SIG-M5 treated with dmso at 0.1 percent for 504 hours (cell line): ENCODE measurements at regions not wholly inside any gene's neighbourhood (a gene's known extent, or its start where the extent isn't known, plus 50 kb on each side); places are given as distances from the start of the nearest gene placed in this dataset.
"Not testable (repeated sequence)": the region's sequence is repeated elsewhere in the genome, so short reads cannot be mapped to it uniquely, and the experiment has no call there.

ENCODE experiments used
- DNase-seq: peaks from one replicate; lab custom pipeline; 2025; ENCODE audit not compliant: unreplicated experiment; lab: John Stamatoyannopoulos, UW

DNA sequence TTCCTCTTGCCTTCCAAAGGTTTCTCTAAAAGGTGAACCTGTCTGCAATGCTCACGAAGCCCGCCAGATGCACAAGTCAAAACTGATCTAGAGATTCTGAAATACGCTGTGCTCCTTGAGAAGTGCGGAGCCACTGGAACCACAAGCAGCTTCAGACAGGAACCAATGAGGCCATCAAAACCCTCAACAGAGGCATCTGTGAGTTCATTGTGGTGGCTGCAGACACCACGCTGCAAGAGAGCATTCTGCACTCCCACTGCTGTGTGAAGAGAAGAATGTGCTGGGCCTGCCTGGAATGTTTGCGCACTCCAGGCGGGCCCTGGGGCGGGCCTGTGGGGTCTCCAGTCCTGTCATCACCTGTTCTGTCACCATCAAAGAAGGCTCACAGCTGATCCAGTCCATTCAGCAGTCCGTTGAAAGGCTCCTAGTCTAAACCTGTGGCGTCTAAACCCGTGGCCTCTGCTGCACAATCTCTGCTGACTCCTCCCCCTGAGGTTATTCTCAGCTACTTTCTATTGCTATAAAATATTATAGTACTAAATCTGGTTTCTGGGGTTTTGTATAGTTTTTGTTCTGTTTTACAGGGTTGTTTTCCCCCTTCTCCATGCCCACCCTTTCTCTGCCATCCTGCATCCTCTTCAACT is 187.4 kb downstream of the FAM72C start:
- DNase-seq = not testable (repeated sequence)

DNA sequence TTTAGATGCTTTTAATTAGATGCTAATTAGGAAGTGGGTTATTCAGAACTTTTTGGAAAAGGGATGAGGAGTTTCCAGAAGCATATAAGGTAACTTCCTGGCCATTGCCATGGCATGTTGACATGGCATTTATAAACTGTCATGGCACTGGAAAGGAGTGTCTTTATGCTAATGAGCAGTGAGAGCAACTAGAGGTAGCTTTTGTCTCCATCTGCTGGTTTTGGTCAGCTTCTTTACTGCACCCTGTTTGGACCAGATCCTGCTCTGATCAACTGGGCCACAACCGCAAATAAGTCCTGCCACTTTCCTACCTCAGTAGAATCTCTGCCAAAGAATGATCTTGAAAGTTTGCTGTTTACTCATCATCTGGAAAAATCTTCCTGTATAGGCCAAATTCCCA is 193.6 kb downstream of the FAM72C start:
- DNase-seq = not testable (repeated sequence)

DNA sequence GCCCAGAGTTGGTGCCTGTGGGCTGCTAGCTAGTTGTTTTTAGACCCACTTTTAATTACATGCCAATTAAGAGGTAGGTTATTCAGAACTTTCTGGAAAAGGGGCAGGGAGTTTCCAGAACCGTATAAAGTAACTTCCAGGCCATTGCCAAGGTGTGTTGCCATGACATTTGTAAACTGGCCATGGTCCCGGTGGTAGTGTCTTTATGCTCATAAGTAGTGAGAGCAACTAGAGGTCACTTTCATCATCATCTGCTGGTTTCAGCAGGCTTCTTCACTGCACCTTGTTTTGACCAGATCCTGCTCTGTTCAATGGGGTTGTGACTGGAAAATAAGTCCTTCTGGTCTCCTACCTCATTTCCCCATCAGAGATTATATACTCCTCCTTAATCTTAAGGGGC is 207.0 kb downstream of the FAM72C start:
- DNase-seq = not testable (repeated sequence)

DNA sequence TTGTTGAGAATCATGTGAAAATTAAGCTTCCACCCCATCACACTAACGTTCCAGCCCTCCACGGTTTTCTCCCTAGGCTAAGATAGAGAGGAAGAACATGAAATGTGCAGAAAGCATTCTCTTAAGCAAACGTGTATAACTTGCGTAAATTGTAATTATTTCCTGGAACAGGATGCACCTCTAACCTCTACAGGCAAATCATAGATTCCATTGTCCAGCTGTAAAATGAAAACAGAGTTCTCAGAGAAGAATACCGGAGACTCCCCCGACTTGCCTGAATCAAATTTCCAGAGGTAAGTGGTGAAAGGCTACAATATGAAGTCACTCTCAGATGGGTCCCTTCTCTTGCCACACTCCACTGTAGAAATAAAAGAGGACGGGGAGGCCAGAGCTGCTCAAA is 211.4 kb downstream of the FAM72C start:
- not testable (repeated sequence) for DNase-seq

DNA sequence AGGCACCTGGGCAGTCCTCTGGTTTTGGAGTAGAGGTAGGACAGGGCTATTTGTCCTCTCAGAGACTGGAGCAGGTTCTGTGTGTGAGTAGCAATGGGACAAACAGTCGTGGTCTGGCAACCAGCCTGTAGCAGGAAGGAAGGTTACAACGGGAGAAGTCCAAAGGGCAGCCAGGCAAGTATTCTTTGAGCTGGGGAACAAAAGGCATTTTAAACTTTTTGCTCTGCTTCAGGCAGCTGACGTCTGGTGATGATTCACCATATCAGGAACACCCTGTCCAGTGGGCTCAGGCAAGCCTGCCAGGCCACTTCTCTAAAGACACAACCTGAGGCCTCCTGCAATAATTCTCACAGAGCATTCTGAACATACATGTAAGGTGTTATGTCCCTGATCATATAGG is 215.8 kb downstream of the FAM72C start:
- not testable (repeated sequence) for DNase-seq

DNA sequence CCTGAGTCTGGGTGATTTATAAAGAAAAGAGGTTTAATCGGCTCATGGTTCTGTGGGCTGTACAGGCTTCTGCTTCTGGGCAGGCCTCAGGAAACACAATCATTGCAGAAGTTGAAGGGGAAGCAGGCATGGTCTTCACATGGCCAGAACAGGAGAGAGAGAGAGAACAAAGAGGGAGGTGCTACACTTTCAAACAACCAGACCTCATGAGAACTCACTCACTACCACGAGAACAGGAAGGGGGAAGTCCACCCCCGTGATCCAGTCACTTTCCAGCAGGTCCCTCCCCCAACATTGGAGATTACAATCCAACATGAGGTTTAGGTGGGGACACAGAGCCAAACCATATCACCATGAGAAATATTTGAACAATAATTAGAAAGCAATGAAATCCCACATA is 222.9 kb downstream of the FAM72C start:
- no peak for DNase-seq

DNA sequence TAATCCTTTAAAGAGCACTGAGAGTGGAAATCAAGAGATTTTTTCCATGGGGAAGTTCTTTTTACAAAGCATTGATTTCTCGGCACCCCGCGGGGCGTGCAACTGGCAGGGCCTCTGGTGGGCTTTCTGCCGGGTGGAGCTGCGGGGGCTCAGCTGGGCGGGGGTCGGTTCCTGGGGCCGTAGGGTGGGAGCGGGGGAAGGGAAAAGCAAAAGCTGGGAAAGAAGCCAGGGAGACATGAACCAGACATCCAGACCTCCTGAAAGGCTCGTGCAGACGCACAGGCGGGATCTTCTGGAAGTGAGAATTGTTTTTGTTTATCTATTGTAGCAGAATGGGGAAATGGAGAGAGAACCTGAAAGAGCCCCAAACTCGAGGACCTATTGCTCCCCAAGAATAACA is 235.2 kb downstream of the FAM72C start:
- no peak for DNase-seq

DNA sequence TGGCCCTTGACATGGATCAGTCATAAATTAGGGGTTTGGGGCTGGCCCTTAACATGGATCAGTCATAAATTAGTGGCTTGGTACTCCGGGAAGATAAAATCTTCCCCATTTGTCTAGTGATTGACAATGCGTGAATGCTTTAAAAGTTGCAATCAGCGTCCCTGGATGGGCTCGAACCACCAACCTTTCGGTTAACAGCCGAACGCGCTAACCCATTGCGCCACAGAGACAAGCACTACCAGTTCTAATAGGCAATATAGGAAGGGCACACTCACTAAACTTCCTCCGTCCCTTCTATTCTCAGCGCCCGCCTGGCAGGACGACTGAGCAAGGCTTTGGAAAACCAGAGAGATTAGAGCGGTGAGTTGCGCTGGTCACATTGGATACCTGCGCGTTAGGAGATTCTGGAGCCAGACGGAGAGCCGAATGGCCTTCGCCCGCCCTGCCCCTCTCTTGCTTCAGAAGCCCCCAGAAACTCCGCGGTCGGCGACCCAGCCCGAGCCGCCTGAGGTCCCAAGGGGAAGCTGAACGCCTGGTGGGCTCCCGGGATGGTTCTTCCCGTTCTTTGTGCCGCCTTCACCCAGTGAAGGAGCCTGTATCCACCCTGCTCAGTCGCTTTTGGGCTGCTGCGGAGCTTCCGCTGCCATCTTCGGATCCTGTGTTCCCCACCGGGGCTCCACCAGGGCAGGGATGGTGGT is 235.9 kb downstream of the FAM72C start:
- peak; percentile 28 for DNase-seq

DNA sequence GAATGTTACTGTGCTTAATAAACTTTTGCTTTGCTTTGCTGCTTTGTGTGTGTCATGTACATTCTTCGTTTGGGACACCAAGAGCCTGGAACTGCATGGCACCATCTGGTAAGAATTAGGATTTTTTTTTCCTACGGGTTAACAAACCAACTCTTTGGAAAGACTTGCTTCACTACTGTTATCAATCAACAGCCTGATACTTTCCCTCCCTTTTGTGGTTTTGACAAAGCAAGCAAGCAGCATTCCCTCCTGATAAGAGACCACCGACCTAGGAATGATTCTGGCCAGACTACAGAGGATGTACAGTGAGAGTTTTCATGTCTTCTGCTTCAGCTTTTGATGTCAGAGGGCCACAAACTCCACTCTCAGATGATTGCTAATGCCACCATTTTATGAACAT is 237.5 kb downstream of the FAM72C start:
- not testable (repeated sequence) for DNase-seq

DNA sequence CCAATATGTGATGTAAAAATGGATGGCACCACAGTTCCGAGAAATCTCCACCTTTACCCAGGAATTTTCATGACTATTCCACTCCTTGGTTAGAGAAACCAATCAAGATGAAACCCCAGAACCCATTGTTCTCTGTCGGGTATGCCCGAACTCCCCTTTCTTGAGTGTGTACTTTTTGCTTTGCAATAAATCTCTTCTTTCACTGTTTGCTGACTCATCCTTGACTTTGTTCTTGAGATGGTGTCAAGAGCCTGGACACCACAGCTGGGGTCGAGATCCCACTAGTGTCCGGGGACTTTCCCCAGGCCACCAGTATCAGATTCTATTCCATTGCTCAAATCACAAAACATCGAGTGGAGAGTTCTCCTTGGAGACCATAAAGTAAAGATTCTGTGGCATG is 240.9 kb downstream of the FAM72C start:
- not testable (repeated sequence) for DNase-seq

DNA sequence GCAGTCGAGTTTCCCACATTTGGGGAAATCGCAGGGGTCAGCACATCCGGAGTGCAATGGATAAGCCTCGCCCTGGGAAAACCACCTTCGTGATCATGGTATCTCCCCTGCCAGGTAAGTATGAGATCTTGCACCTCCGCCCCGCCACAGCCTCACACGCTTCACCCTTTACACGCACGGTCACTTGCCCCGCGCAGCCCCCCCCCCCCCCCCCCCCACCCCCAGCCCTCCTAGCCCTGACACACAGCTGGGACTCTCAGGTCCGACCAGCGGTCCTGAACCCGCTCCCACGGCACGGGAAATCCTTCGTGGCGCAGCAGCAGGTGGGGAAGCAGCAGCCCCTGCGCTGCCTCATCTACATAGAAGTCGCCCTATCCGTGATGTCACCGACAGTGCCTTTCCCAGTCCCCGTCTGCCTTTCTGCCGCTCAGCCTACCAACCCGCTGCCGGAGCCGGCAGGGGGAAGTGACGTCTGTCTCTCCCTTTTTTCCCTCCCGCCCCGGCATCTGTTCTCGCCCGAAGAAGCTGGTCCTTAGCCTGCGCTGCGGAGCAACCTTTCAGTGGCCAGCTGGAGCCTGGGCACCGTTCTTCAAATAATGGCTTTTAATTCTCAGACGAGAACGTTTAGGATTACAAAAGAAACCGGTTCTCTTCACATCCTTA is 242.2 kb downstream of the FAM72C start:
- DNase-seq = peak; percentile 49

DNA sequence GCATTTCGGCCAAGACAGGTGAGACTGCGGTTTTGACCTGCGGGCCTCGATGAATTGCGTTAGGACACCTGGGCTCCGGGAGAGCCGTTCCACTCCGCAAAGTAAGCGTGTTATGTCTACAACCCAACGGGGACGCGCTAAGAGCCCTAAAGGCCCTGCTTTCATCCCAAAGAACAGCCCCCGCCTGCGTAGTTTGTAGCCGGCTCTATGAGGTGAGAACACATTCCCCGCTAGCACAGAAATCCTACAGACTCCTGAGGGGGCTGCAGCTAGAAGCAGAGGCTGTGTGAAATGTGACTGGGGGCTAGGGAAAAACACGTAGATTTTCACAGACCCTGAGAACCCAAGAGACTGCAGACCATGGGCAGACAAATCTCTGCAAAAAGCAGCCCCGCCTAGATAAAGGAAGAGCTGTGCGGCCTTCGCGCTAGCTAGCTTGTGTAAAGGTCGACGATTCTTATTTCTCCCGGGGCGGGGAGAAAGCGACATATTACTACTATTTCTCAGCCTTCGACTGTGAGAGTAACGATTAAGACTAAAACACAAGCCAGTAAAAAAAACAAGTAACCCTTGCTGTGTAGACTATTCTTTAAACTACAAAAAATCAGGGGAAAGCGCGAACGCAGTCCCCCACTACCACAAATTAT is 242.9 kb downstream of the FAM72C start:
- DNase-seq = not testable (repeated sequence)

DNA sequence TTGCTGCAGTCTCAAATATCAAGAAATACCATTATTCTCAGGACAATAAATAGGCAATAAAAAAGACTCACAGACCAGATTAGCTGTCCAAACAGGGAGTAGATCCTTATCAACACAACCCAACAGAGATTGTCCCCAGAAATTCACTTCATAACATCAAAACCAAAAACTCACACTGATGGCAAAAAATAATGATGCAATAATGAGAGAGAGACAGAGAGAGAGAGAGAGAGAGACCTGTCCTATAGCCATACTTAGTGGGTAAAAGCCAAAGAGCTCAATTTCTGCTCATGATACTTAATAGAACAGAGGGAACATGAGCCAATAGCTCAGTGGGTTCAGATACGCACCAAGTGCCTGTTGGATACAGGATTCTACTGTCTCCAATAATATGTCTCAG is 244.5 kb downstream of the FAM72C start:
- no peak for DNase-seq

DNA sequence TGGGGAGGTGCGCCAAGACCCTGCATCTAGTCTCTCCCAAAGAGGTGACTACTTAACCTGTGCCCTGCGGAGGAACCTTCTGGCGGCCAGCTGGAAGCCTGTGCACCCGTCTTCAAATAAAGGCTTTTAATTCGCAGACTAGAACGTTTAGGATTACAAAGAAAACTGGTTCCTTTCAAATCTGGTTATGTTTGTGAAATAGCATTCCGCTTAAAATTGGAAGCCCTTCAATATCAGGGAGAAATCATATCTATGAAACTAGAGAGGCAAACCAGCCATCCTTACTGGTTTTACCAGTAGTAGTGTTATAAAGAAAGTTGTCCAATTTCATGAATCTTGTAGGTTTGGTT is 250.8 kb downstream of the FAM72C start:
- no peak for DNase-seq

DNA sequence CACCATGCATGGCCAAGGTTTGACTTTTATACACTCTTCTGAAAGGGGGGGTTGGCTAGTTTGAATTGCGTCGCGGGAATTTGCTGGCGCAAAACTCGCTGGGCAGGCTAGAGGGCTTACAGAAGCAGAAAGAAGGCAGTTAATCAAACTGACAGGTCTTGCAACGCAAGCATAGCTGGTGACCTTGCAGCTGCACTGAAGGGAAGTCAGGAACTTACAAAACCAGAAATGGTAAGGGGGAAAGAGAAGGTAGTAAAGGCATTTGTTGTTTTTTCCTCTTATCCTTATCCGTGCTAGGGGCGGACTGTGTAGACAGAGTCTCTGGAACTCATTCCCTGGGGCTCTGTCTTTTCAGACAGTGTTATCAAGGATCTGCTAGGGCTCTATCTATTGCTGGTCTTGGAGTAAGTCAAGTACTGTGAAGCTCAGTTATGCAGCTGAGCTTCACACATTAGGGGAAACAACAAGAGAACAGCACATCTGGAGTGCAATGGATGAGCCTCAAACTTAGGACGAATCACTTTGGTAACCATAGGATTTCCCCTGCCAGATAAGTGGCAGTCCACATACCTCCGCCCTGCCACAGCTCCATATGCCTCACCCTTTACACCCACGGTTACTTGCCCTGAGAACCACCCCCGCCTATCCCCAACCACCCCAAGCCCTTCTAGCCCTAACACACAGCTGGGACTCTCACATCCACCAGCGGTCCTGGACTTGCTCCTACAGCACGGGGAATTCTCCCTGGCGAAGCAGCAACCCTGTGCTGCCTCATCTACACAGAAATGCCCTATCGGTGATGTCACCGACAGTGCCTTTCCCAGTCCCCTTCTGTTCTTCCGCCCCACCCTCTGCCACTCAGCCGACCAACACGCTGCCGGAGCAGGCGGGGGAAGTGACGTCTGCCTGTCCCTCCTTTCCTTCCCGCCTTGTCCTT is 251.4 kb downstream of the FAM72C start:
- DNase-seq = peak; percentile 90

DNA sequence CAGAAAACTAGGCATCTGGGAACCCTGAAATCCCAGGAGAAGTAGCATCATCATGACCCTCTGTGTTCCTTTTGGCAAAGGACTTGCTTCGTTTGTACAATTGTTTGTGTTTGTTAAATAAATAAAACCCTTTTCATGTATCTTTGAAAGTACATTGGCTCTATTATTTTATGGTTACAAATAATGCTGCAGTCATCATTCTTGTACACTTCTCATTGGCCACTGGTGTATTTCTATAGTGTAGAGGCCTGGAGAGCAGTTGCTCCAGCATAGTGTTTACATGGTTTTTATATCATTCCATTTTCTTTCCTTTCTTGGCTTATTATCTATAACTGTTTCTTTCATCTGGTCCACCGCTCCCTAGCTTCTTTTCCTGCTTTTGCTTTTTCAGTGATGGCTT is 253.3 kb downstream of the FAM72C start:
- DNase-seq = no peak

DNA sequence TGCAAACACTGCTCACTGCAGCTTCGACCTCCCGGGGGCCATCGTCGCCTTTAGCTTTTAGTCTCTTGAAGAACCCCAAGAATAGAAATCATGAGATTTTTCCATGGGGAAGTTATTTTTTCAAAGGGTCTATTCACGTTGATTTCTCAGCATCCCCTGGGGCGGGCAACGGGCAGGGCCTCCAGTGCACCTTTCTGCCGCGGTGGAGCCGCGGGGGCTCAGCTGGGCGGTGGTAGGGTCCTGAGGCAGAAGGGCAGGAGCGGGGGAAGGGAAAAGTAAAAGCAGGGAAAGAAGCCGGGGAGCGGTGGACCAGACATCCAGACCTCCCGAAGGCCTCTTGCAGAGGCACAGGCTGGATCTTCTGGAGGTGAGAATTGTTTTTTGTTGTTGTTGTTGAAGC is 253.8 kb downstream of the FAM72C start:
- DNase-seq = no peak

DNA sequence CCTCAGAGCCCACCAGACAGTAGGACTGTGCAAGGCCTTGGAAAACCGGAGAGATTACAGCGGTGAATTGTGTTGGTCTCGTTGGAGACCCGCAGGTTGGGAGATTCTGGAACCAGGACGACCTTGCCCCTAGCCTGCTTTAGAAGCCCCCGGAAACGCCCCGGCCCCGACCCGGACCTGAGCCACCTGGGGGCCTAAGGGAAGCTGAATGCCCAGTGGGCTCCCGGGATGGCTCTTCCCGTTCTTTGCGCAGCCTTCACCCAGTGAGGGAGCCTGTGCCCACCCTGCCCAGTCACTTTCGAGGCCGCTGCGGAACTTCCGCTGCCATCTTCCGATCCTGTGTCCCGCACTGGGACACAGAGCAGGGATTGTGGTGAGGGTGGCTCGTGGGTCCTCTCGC is 254.4 kb downstream of the FAM72C start:
- DNase-seq = no peak

DNA sequence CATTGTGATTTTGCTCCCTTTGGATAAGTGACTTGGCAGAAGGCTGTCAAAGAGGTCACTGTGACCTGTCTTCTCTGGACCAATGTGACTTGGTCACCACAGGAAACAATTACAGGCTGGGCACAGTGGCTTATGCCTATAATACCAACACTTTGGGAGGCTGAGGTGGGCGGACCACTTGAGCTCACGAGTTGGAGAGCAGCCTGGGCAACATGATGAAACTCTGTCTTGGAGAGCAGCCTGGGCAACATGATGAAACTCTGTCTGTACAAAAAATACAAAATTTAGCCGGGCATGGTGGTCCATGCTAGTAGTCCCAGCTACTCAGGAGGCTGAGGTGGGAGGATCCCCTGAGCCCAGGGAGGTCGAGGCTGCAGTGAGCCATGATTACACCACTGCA is 256.9 kb downstream of the FAM72C start:
- not testable (repeated sequence) for DNase-seq

DNA sequence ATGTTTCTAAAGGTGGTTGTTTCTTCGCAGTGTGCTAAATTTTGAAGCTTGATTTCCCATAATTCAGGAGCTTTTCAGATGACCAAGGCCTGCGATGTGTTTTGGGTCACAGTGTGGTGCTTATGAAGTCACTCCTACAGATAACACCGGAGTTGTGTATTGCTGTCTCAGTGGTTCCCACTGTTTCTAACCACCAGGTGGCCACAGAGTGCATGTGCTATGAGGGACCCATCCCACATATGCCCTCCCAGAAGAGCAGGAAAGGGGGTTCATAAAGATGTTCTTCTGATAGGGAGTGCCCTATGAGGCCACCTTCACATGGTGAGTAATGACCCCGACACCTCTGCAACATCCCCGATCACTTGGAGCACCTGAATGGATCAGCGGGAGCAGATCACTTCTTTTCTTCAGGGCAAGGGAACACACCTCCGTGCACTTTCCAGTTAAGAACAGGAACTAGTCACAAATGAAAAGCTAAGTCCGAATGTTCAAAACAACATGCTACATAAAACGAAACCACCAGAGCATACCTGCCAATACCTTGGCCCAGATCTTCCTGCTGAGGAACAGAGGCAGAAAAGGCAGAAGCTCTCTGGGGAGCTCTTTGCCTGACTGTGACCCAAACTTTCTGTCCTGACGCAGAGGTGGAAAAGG is 262.1 kb downstream of the FAM72C start:
- peak; percentile 40 for DNase-seq
